ENCODE measurements at regions not wholly inside any gene's neighbourhood (a gene's known extent, or its start where the extent isn't known, plus 50 kb on each side); places are given as distances from the start of the nearest gene placed in this dataset.

DNA sequence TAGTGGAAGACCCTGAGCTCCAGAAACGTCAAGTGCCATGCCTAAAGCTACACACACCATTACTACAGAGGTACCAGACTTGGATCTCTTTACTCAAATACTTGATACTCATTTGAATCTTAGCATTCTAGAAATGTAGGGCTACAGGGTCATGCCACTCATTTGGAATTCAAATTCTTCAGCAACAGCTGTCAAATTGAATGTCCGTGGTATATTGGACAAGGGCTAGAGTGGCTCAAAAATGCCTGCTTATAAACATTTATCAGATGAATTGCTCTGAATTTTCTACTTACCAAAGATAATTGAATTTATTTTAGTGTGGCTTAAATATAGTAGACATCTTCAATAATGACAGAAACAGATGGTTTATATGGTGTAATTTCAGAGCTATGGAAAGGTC is 669.7 kb downstream of the SLC4A3 start:
- DNase-seq (ENCODE audit: low spot score) = no peak
- TF ChIP-seq, protein P1, sequence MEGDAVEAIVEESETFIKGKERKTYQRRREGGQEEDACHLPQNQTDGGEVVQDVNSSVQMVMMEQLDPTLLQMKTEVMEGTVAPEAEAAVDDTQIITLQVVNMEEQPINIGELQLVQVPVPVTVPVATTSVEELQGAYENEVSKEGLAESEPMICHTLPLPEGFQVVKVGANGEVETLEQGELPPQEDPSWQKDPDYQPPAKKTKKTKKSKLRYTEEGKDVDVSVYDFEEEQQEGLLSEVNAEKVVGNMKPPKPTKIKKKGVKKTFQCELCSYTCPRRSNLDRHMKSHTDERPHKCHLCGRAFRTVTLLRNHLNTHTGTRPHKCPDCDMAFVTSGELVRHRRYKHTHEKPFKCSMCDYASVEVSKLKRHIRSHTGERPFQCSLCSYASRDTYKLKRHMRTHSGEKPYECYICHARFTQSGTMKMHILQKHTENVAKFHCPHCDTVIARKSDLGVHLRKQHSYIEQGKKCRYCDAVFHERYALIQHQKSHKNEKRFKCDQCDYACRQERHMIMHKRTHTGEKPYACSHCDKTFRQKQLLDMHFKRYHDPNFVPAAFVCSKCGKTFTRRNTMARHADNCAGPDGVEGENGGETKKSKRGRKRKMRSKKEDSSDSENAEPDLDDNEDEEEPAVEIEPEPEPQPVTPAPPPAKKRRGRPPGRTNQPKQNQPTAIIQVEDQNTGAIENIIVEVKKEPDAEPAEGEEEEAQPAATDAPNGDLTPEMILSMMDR (IDR thresholded peaks at IDR 0.05; ENCODE audit: extremely low read depth, insufficient read depth, missing control alignments) = no peak
- in situ Hi-C loops (cut with MboI; ENCODE audit: low pct_unique_long_range_greater_than_20kb, low sequenced_read_pairs, unreplicated experiment) = no loop called here

DNA sequence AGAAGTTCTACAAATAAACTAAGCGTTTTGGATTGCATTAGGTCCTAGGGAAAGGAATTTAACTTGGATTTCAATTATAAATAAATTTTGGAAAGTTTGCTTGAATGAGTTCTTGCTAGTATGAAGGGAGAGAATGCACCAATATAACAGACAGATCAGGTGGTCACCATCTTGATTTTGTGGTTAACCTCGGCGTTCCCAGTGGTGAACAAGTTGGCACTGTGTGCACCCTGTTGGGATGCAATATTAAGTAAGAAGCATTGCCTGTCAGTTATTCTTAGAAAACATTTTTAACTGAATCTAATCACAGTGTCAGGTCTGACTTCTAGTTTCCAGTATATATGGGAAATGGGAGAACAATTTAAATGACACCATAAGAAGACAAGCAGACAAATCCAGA is 673.4 kb downstream of the SLC4A3 start:
- TF ChIP-seq, protein P1 (IDR thresholded peaks at IDR 0.05; ENCODE audit: extremely low read depth, insufficient read depth, missing control alignments) = no peak
- in situ Hi-C loops (cut with MboI; ENCODE audit: low pct_unique_long_range_greater_than_20kb, low sequenced_read_pairs, unreplicated experiment) = no loop called here

DNA sequence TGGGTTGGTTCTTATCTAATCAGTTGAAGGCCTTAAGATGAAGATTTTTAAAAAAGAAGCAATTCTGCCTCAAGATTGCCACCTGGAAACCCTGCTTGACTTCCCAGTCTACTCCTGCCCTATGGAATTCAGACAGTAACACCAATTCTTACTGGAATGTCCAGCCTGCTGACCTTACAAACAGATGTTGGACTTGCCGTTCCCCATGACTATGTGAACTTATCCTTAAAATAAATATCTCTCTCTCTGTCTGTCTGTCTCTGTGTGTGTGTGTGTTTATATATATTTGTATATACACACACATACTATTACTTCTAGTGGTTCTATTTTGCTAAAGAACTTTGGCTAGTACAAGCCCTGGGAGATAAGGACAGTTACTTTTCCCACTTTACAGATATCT is 675.3 kb downstream of the SLC4A3 start:
- no peak for DNase-seq (ENCODE audit: low spot score)
- in situ Hi-C loops (cut with MboI; ENCODE audit: low pct_unique_long_range_greater_than_20kb, low sequenced_read_pairs, unreplicated experiment) = no loop called here
- TF ChIP-seq, protein P1 (IDR thresholded peaks at IDR 0.05; ENCODE audit: extremely low read depth, insufficient read depth, missing control alignments) = no peak

More for the DNA sequence above, 673.4 kb downstream of the SLC4A3 start:
- no peak for DNase-seq (ENCODE audit: low spot score)

DNA sequence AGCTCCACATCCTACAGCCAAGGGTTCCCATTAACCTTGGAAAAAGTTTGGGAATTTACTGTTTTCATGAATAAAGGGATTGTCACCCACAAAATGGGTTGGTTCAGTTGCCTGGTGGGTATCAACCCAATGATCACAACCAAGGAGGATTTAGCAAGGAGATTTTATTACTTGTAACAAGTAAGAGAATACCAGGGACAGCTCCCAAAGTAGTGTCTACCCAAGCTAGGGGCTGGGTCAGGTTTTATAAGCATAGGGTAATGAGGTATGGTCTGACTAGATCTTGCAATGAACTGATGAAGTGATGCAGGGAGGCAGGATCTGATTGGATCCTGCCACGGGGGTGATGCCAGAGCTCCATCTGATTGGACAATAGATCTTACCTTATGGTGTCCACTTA is 681.8 kb downstream of the SLC4A3 start:
- TF ChIP-seq, protein P1 (IDR thresholded peaks at IDR 0.05; ENCODE audit: extremely low read depth, insufficient read depth, missing control alignments) = no peak
- in situ Hi-C loops (cut with MboI; ENCODE audit: low pct_unique_long_range_greater_than_20kb, low sequenced_read_pairs, unreplicated experiment) = no loop called here
- no peak for DNase-seq (ENCODE audit: low spot score)

DNA sequence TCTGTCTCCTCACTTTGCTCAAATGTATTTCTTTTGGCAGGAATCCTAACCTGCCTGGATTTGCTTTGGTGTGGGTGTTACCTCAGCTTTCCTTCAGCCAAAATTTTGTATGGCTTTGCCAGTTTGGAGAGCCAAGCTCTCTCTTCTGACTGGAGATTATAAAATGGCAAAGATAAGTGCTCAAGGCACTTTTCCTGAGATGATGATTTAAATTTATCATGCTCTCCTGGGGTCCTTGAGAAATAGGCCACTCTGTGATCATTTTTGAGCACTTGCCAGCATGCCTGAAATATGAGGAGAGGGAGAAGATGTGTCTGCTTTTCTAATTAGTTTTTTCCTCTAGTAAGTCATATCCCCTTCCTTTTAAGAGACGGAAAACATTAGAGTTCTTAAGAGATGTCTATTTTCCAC is 683.0 kb downstream of the SLC4A3 start:
- in situ Hi-C loops (cut with MboI; ENCODE audit: low pct_unique_long_range_greater_than_20kb, low sequenced_read_pairs, unreplicated experiment) = no loop called here
- DNase-seq (ENCODE audit: low spot score) = no peak
- TF ChIP-seq, protein P1 (IDR thresholded peaks at IDR 0.05; ENCODE audit: extremely low read depth, insufficient read depth, missing control alignments) = no peak

DNA sequence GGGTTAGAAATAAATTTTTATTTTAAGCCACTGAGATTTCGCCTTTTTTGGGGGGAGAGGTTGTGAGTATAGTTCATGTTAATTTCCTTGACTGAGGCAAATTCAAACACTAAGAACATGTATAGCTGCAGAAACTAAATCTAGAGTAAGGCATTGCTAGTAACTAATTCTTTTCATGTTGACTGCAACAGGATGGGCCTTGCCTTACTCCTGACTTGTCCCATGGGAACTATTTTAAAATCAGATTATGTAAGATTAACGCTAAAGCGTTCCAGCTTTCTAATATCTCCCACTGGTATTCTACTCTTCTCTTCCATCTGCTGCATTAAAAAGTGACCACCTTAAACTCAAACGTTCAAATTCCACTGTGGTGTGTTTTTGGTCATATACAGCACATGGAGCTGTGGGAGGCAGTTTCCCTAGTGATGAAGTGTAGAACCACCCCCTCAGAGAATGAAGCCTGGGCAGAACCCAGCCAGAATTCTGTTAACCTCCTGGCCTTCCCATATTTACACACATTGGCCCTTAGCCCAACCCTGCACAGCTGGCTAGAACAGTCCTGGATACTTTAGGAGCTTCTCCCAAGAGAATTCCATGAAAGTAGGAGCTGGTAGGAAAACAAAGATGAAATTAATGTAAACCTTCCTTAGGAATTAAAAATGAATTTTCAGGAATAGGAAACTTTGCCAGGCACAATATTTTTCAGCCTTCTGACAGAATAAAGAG is 687.8 kb downstream of the SLC4A3 start:
- in situ Hi-C loops (cut with MboI; ENCODE audit: low pct_unique_long_range_greater_than_20kb, low sequenced_read_pairs, unreplicated experiment) = no loop called here
- no peak for DNase-seq (ENCODE audit: low spot score)
- TF ChIP-seq, protein P1 (IDR thresholded peaks at IDR 0.05; ENCODE audit: extremely low read depth, insufficient read depth, missing control alignments) = no peak
